ENCODE measurements at regions not wholly inside any gene's neighbourhood (a gene's known extent, or its start where the extent isn't known, plus 50 kb on each side); places are given as distances from the start of the nearest gene placed in this dataset.

DNA sequence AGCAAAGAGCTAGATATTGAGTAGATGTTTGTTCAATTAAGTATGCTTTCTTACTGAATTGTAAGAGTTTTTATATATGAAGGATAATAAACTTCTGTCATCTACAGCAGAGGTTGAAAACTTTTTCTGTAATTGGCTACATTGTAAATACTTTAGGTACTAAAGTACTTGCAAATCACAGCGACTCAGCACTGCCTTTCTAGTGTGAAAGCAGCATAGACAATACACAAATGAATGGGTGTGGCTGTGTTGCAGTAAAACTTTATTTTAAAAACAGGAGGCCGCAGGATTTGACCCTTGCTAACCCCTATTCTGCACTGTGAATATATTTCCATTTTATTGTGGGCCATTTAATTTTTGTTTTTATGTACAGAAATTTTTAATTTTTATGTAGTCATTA, 104.3 kb upstream of the TMC3 start:
- no peak overlapping the region for H3K4me3 ChIP-seq (ENCODE audit: low read depth, low read length)
- TF ChIP-seq CTCF (IDR thresholded peaks at IDR 0.05; ENCODE audit: borderline replicate concordance, insufficient read depth, low read depth, low read length), result no peak

GRCh38 chr15:81475926-81476325, 101.9 kb upstream of the TMC3 start:
- TF ChIP-seq CTCF (IDR thresholded peaks at IDR 0.05; ENCODE audit: borderline replicate concordance, insufficient read depth, low read depth, low read length), result no peak
- no peak overlapping the region for H3K4me3 ChIP-seq (ENCODE audit: low read depth, low read length)

- no peak overlapping the region for H3K4me3 ChIP-seq (ENCODE audit: low read depth, low read length)
- TF ChIP-seq CTCF (IDR thresholded peaks at IDR 0.05; ENCODE audit: borderline replicate concordance, insufficient read depth, low read depth, low read length), result no peak
These were observed 101.5 kb upstream of the TMC3 start for GRCh38 chr15:81475471-81475870.

DNA sequence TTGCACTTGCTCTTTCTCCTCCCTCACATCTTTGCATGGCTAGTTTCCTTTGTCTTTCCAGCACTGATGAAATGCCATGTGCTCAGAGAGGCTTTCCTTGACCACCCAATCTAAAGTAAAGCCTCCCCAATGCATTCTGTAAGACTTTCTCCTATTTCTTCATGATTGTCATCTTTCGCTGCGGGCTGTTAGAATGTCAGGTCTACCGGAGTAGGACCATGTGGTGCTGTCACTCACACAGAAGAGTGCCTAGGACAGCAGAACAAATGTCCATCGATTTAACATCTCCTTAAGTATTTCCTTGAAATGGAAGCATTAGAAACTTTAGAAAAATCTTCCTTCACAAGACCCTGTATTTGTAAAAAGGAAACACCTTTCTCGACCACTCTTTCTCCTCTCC, 99.9 kb upstream of the TMC3 start:
- no peak overlapping the region for H3K4me3 ChIP-seq (ENCODE audit: low read depth, low read length)
- no peak for TF ChIP-seq CTCF (IDR thresholded peaks at IDR 0.05; ENCODE audit: borderline replicate concordance, insufficient read depth, low read depth, low read length)

DNA sequence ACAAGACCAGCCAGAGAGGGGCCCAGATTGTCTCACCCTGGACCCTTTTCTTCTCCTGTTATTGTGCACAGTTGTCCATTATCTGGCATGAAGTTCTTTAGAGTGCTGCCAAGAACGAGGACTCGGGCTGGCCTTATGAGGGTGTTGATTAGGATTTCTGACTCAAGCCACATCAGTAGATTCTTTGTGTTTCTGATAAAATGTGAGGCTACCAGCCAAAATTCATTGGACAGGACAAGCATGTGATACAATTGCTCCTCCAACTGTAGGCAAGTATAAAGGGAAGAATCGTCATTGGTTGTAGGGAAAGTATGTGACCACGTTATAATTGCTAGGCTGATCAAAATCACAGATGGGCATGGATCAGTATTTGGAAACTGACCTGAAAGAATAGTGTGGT, 99.2 kb upstream of the TMC3 start:
- no peak for TF ChIP-seq CTCF (IDR thresholded peaks at IDR 0.05; ENCODE audit: borderline replicate concordance, insufficient read depth, low read depth, low read length)
- H3K4me3 ChIP-seq (ENCODE audit: low read depth, low read length), result no peak overlapping the region

GRCh38 chr15:81471151-81471550, 97.1 kb upstream of the TMC3 start:
- no peak for TF ChIP-seq CTCF (IDR thresholded peaks at IDR 0.05; ENCODE audit: borderline replicate concordance, insufficient read depth, low read depth, low read length)

DNA sequence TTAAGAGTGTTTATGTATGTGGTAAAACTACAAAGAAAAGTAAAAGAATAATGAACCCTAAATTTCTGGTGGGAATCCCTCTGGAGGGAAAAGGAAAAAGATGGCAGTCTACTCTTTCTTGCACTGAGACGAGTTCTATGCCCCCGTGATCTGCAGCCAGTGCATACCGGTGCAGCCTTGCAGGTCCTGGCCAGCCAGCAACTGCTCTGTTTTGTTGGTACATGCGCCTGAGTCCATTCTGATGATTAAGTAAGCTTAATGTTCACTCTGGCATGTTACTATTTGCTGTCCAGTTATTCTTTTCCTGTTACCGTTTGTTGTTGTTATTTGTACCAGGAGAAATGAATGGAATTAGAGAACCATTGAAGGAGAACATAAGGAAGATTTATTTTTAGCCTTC, 95.1 kb upstream of the TMC3 start:
- H3K4me3 ChIP-seq (ENCODE audit: low read depth, low read length), result no peak overlapping the region
- TF ChIP-seq CTCF (IDR thresholded peaks at IDR 0.05; ENCODE audit: borderline replicate concordance, insufficient read depth, low read depth, low read length), result no peak

More at GRCh38 chr15:81471151-81471550, 97.1 kb upstream of the TMC3 start:
- H3K4me3 ChIP-seq (ENCODE audit: low read depth, low read length), result no peak overlapping the region
